PC-9 (cell line): ENCODE measurements at regions not wholly inside any gene's neighbourhood (a gene's known extent, or its start where the extent isn't known, plus 50 kb on each side); places are given as distances from the start of the nearest gene placed in this dataset.
A peak's percentile ranks its signal among the peaks of the same experiment; 100 is the strongest.

Experiments
- BruUV-seq: library from RNA; stranded (reverse); fragments of 400-500 nt; replicated peaks from 2 replicates; lab custom pipeline; 2021; lab: Mats Ljungman, UMichigan
- CTCF ChIA-PET: fragments of 300-600 bp; sonication (Branson Sonifier 250); formaldehyde crosslinking; loops from one replicate; lab custom pipeline; 2022; ENCODE audit warnings: antibody characterized with exemption; lab: Charles Lee
- POLR2A ChIA-PET: fragments of 300-600 bp; sonication (Branson Sonifier 250); formaldehyde crosslinking; loops from one replicate; lab custom pipeline; 2022; ENCODE audit warnings: antibody characterized with exemption; ENCODE audit not compliant: unreplicated experiment; lab: Charles Lee
- DNase-seq, 2 experiments: peaks; one replicate each; pipeline versions ENCODE4 v3.0.0 to v3.0.0-alpha.2; 2015 to 2022; ENCODE audit warnings: mixed read lengths in 1 of 2
- H2AFZ ChIP-seq: fragments of 200-600 bp; sonication (generic); 2 replicates; pipeline ENCODE4 v1.8.1; 2017; ENCODE audit warnings: antibody characterized with exemption
- H3F3A ChIP-seq: fragments of 200-600 bp; sonication (generic); 2 replicates; pipeline ENCODE4 v1.8.1; 2017; ENCODE audit warnings: antibody characterized with exemption, mild to moderate bottlenecking, low read depth; ENCODE audit not compliant: insufficient read depth
- H3K27ac ChIP-seq: fragments of 200-600 bp; sonication (generic); 2 replicates; pipeline ENCODE4 v1.6.1; 2016; ENCODE audit warnings: mixed run types
- H3K27me3 ChIP-seq: fragments of 200-600 bp; sonication (generic); 2 replicates; pipeline ENCODE4 v1.6.1; 2016; ENCODE audit warnings: low read depth, mixed run types; ENCODE audit not compliant: insufficient read depth
- H3K36me3 ChIP-seq: fragments of 200-600 bp; sonication (generic); 2 replicates; pipeline ENCODE4 v1.6.1; 2016; ENCODE audit warnings: low read depth, mixed run types
- H3K4me1 ChIP-seq: fragments of 200-600 bp; sonication (generic); replicated peaks from 2 replicates; pipeline ENCODE4 v1.6.1; 2016; ENCODE audit warnings: mixed run types; ENCODE audit not compliant: insufficient read depth
- H3K4me2 ChIP-seq: fragments of 200-600 bp; sonication (generic); 2 replicates; pipeline ENCODE4 v1.6.1; 2017; ENCODE audit warnings: mixed run types
- H3K4me3 ChIP-seq: fragments of 200-600 bp; sonication (generic); 2 replicates; pipeline ENCODE4 v1.6.1; 2016; ENCODE audit warnings: mixed run types
- H3K79me2 ChIP-seq: fragments of 200-600 bp; sonication (generic); 2 replicates; pipeline ENCODE4 v1.6.1; 2017; ENCODE audit warnings: low read depth, mixed run types
- H3K9me2 ChIP-seq: fragments of 200-600 bp; sonication (generic); 2 replicates; pipeline ENCODE4 v1.8.1; 2017; ENCODE audit warnings: mild to moderate bottlenecking; ENCODE audit not compliant: insufficient read depth
- H3K9me3 ChIP-seq: fragments of 200-600 bp; sonication (generic); 2 replicates; pipeline ENCODE4 v1.8.1; 2016; ENCODE audit warnings: low read depth; ENCODE audit not compliant: insufficient read depth
- H4K20me1 ChIP-seq: fragments of 200-600 bp; sonication (generic); 2 replicates; pipeline ENCODE4 v1.8.1; 2017; ENCODE audit not compliant: insufficient read depth
- CTCF ChIP-seq: fragments of 200-600 bp; sonication (generic); conservative IDR thresholded peaks from 2 replicates; pipeline ENCODE4 v1.6.1; 2017; ENCODE audit warnings: mixed run types, antibody characterized with exemption, mild to moderate bottlenecking, moderate library complexity
- EZH2 ChIP-seq: fragments of 200-600 bp; sonication (generic); IDR thresholded peaks from 2 replicates; pipeline ENCODE4 v1.8.0; 2017; ENCODE audit warnings: antibody characterized with exemption, low read depth
- intact Hi-C: fragments of 100-400 bp; cut with micrococcal nuclease; formaldehyde crosslinking; loops from one replicate; pipeline ENCODE4 v1.10.0; 2022; ENCODE audit not compliant: unreplicated experiment

- H2AFZ ChIP-seq, result no peak overlapping the region
- no peak overlapping the region for H3K27ac ChIP-seq
- H3K9me3 ChIP-seq, result no peaks in the 10 kb centered on the region
- no peaks in the 10 kb centered on the region for H3K9me2 ChIP-seq
- TF ChIP-seq CTCF, result no peak
- TF ChIP-seq EZH2, result no peak
- intact Hi-C loops, result no loop called here
- no peak overlapping the region for H3K4me3 ChIP-seq
- no peaks in the 10 kb centered on the region for H4K20me1 ChIP-seq
- H3K4me2 ChIP-seq, result no peak overlapping the region
- ChIA-PET CTCF (no interaction called here), POLR2A (no interaction called here)
- H3K4me1 ChIP-seq, result no peaks in the 10 kb centered on the region
- H3K79me2 ChIP-seq, result no peaks in the 10 kb centered on the region
- no peak for DNase-seq
- no peaks in the 10 kb centered on the region for H3K27me3 ChIP-seq
- BruUV-seq, result no TSS peak
- no peaks in the 10 kb centered on the region for H3K36me3 ChIP-seq
- H3F3A ChIP-seq, result no peaks in the 10 kb centered on the region
Measured at GRCh38 chr3:164416491-164417222, 661.6 kb downstream of the SI start.

GRCh38 chr3:164408326-164408725 is 670.0 kb downstream of the SI start:
- Histone ChIP-seq H3K79me2 (no peaks in the 10 kb centered on the region), H3K27ac (no peak overlapping the region), H3K4me3 (no peak overlapping the region), H3K36me3 (no peaks in the 10 kb centered on the region), H3K27me3 (no peaks in the 10 kb centered on the region), H4K20me1 (no peaks in the 10 kb centered on the region), H3F3A (no peaks in the 10 kb centered on the region), H3K4me1 (no peaks in the 10 kb centered on the region), H3K9me3 (no peaks in the 10 kb centered on the region; the same call in 1 of the 2 replicates), H2AFZ (no peak overlapping the region), H3K4me2 (no peak overlapping the region), H3K9me2 (no peaks in the 10 kb centered on the region)
- TF ChIP-seq CTCF (no peak), EZH2 (no peak)
- POLR2A ChIA-PET, result no interaction called here
- DNase-seq, result peak in 1 of 2 experiments; percentile 59
- intact Hi-C loops, result no loop called here
- no TSS peak for BruUV-seq
- CTCF ChIA-PET, result no interaction called here

GRCh38 chr3:164407111-164407510 is 671.2 kb downstream of the SI start:
- POLR2A ChIA-PET, result no interaction called here
- DNase-seq, result no peak

More at GRCh38 chr3:164407111-164407510, 671.2 kb downstream of the SI start:
- no TSS peak for BruUV-seq
- CTCF ChIA-PET, result no interaction called here
- H3K4me3 ChIP-seq, result no peak overlapping the region
- H3K27me3 ChIP-seq, result no peaks in the 10 kb centered on the region
- TF ChIP-seq EZH2 (no peak), CTCF (no peak)
- intact Hi-C loops, result no loop called here
- no peaks in the 10 kb centered on the region for H3K9me2 ChIP-seq
- H3F3A ChIP-seq, result no peaks in the 10 kb centered on the region
- no peaks in the 10 kb centered on the region for H4K20me1 ChIP-seq
- H3K9me3 ChIP-seq, result no peaks in the 10 kb centered on the region; the same call in 1 of the 2 replicates
- H3K27ac ChIP-seq, result no peak overlapping the region
- no peak overlapping the region for H3K4me2 ChIP-seq
- H3K4me1 ChIP-seq, result no peaks in the 10 kb centered on the region
- H3K36me3 ChIP-seq, result no peaks in the 10 kb centered on the region
- H2AFZ ChIP-seq, result no peak overlapping the region
- no peaks in the 10 kb centered on the region for H3K79me2 ChIP-seq
